DND-41 (cell line): ENCODE measurements at regions not wholly inside any gene's neighbourhood (a gene's known extent, or its start where the extent isn't known, plus 50 kb on each side); places are given as distances from the start of the nearest gene placed in this dataset.

Experiments used
- CTCF ChIP-seq: IDR thresholded peaks from 2 replicates; pipeline ENCODE4 v1.5.1; 2012; ENCODE audit warnings: borderline replicate concordance, low read length, moderate library complexity, mild to moderate bottlenecking; ENCODE audit not compliant: poor library complexity, severe bottlenecking; ENCODE audit errors: extremely low read depth
- EZH2 ChIP-seq: IDR thresholded peaks from 3 replicates; pipeline ENCODE4 v1.6.1; 2012; ENCODE audit warnings: borderline replicate concordance, low read depth, mild to moderate bottlenecking, moderate library complexity, low read length, inconsistent platforms; ENCODE audit not compliant: severe bottlenecking

GRCh38 chr15:46231786-46232185, 597.0 kb downstream of the SQOR start:
- TF ChIP-seq CTCF (no peak), EZH2 (no peak)
